H54 (cell line): ENCODE measurements at regions not wholly inside any gene's neighbourhood (a gene's known extent, or its start where the extent isn't known, plus 50 kb on each side); places are given as distances from the start of the nearest gene placed in this dataset.
"Not testable (repeated sequence)": the region's sequence is repeated elsewhere in the genome, so short reads cannot be mapped to it uniquely, and the experiment has no call there.

Source experiments
- DNase-seq: peaks from one replicate; pipeline ENCODE4 v3.0.0; 2011; ENCODE audit warnings: low spot score, mixed read lengths; ENCODE audit not compliant: insufficient read length
- FAIRE-seq: peaks from 3 replicates; lab custom pipeline; 2011; peaks lifted over from hg19 to GRCh38; lab: Jason Lieb, UNC
- POLR2A ChIP-seq: IDR thresholded peaks from 2 replicates; pipeline ENCODE4 v1.6.1; 2011; ENCODE audit warnings: low read depth, mild to moderate bottlenecking, low read length

DNA sequence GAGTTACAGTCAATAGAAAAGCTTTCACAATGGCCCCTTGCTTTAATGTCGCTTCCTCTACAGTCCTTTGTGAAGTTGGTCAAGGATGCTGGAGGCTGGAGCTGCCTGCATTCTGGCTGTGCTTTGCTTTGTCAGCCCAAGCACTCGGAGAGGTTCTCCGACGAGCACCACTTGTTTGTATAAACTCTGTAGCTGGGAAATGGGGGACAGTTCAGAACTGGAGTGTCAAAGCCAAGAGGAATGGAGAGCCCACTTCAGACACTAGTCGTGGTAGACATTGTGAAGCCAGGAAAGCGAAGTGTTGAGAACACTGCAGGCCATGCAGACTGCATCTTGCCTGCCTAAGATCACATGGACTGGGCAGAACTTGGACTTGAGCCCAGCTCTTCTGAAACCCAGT, 330.3 kb downstream of the GADD45G start:
- FAIRE-seq = no peak
- TF ChIP-seq POLR2A = no peak
- DNase-seq = no peak

- TF ChIP-seq POLR2A = no peak
Observed at GRCh38 chr9:89935801-89936200, 331.0 kb downstream of the GADD45G start.

GRCh38 chr9:89937051-89937450, 332.2 kb downstream of the GADD45G start:
- FAIRE-seq = no peak
- TF ChIP-seq POLR2A = no peak
- DNase-seq = no peak

More at GRCh38 chr9:89935801-89936200, 331.0 kb downstream of the GADD45G start:
- FAIRE-seq = no peak
- no peak for DNase-seq

DNA sequence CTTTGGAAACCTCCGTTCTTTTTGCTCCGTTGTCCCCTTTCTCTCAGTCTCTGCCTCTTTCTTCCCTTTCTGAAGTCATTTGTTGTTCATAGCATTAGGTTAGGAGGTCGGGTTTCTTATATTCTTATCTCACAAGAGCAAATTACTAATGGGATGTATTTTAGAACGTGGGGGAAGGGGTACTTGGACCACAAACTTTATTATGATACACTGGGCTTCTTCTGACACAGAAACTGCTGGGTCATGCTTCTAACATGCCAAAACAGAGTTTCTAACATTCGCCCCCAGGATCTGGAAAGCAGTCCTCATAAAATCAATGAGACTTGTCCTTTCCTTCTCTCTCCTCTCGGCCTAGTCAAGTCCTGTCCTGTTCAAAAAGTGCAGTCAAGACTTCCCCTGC, 334.4 kb downstream of the GADD45G start:
- no peak for DNase-seq
- no peak for FAIRE-seq

DNA sequence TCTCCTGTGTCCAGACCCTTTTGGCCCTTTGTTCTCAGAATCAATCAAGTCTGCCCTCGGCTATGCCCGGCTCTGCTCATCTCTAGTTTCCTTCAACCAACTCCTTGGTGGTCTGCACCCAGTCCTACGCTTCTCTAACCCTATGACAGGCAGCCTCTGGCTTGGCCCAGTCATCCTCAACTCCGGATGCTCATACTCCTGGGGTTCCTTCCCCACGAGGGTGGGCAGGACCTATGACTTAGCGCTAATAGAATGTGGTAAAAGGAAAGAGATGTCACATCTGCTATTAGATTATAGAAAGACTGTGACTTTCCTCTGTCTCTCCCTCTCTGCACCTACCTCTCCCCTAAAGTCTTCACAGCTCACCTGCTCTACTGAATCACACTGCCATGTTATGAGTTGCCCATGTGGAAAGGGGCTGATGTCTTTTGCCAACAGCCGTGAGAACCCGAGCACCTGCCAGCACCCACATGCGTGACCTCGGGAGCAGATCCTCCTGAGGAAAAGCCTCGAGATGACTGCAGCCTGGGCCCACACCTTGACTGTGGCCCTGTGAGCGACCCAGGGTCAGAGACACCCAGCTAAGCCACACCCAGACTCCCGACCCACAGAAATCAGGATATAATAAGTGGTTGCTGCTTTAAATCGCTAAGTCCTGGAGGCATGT, 334.9 kb downstream of the GADD45G start:
- DNase-seq (no peak), FAIRE-seq (no peak)
- TF ChIP-seq POLR2A = no peak

More for the DNA sequence above, 334.4 kb downstream of the GADD45G start:
- no peak for TF ChIP-seq POLR2A

DNA sequence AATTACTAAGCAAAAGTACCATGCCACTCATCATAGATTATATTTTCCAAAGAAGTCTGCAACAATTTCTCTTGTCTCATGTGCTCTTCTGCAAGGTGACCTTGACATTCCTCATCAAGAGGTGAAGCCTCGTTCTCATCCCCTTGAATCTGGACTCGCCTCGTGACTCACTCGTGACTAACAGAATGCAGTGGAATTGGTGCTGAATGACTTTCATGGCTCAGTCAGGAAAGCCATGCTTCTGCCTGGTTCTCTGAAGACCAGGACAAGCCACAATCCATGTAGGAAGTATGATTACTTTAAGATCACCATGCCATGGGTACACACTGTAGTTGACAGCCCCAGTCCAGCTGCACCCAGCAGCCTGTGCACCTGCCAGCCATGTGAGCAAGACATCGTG, 335.8 kb downstream of the GADD45G start:
- FAIRE-seq (no peak), DNase-seq (peak; percentile 26)
- no peak for TF ChIP-seq POLR2A

DNA sequence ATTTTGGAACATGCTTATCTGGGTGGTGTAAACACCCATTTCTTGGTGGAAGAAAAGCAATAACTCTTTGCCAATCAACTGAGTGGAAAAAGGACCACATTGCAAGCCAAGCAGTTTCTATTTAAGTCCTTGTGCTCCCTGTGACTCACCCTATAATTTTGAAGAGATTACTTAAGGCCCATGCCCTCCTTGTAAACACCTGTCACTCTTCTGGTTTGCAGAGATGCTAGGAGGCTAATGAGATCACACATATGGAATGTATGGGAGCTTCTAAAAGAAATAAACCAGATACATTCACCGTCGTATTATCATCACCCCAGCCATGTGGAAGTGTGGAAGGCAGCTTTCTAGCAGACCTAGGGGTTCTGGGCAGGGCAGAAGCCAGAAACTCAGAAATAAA, 337.1 kb downstream of the GADD45G start:
- peak; percentile 27 for DNase-seq

DNA sequence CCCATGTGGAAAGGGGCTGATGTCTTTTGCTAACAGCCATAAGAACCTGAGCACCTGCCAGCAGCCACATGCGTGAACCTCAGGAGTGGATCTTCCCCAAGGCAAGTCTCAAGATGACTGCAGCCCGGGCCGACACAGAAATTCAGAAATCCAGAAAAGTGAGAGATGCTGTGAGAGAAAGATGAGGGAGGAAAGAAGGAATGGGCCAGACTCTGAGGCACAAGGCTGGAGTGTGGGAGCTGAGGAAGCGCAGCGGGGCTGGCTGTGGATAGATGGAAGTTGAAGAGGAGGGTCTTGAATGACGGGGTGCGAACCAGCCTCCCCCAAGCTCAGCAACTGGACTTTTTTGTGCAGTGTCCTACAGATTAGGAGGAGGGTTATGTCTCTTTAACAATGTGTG, 337.8 kb downstream of the GADD45G start:
- TF ChIP-seq POLR2A = no peak
- no peak for DNase-seq
- FAIRE-seq = no peak

More for the DNA sequence above, 337.1 kb downstream of the GADD45G start:
- no peak for FAIRE-seq
- no peak for TF ChIP-seq POLR2A

- DNase-seq = no peak
- no peak for FAIRE-seq
- no peak for TF ChIP-seq POLR2A
Observed at GRCh38 chr9:89943309-89943708, 338.5 kb downstream of the GADD45G start.

DNA sequence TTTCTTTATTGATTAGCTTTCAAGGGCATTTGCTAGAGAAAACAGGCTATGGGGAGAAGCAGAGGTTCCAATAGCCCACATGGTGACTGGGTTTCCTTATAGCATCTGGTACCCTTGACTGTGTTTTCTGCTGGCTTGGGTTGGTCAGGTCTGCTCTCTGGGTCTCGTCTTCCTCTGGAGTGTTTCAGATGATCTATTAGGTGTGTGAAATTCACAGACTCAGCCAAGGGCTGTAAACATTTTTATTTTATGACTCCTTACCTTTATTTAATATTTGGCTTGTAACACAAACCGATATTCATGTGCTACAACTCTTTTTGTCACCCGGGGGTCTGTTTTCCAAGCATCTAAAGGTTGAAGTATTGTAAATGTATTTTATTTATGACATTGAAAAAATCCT, 338.9 kb downstream of the GADD45G start:
- no peak for FAIRE-seq
- no peak for TF ChIP-seq POLR2A
- no peak for DNase-seq

GRCh38 chr9:89945133-89945532, 340.3 kb downstream of the GADD45G start:
- no peak for TF ChIP-seq POLR2A
- DNase-seq (no peak), FAIRE-seq (no peak)

- FAIRE-seq (no peak), DNase-seq (no peak)
- TF ChIP-seq POLR2A = no peak
Observed at GRCh38 chr9:89946741-89947140, 341.9 kb downstream of the GADD45G start.

DNA sequence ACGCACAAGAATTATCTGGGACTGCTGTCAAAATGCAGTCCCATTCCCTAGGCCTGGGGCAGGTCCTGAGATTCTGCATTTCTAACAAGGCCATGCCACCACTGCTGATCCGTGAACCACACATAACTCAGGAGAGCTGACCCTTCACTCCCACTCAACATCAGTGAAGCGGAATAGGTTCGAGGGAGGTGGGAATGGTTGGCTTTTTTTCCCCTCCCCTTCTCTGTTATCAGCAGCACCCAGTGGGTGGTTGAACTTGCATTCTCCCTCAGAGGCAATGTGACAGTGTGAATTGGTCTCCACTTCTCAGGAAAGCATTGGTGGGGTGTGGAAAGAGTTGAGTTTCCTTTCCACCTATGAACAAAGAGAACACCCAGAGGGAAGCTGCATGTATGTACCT, 344.3 kb downstream of the GADD45G start:
- TF ChIP-seq POLR2A = no peak
- FAIRE-seq = no peak
- DNase-seq = no peak

- no peak for FAIRE-seq
- TF ChIP-seq POLR2A = no peak
Observed at GRCh38 chr9:89951675-89952074, 346.9 kb downstream of the GADD45G start.

DNA sequence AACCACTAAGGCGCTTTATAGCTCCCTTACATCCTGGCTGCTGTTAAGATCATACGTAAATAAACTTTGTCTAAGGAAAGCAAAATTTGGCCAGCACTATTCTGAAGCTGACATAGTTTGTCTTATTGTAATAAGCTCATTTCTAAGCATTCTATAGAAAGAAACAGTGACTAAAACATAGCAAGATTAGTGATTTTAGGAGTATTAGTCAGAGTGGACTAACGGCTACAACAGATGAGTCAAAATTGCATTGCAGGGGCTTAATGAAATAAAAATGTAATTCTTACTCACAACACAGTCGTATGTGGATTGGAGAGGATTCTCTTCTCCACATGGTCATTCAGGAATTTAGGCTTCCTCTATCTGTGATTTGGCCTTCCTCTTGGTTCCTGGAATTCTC, 347.6 kb downstream of the GADD45G start:
- TF ChIP-seq POLR2A = no peak
- DNase-seq = no peak
- no peak for FAIRE-seq

More at GRCh38 chr9:89951675-89952074, 346.9 kb downstream of the GADD45G start:
- no peak for DNase-seq

DNA sequence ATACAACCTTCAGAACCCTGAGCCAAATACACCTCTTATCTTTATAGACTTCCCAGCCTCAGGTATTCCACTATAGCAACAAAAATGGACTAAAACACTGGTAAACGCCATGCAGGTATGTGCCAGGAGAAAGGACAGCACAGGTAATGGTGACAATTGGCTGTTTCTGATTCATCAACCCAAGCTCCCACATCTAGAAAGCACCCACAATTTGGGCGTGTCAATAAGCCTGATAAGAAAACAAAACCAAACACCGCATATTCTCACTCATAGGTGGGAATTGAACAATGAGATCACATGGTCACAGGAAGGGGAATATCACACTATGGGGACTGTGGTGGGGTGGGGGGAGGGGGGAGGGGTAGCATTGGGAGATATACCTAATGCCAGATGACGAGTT, 348.5 kb downstream of the GADD45G start:
- FAIRE-seq = not testable (repeated sequence)

More for the DNA sequence above, 348.5 kb downstream of the GADD45G start:
- DNase-seq = not testable (repeated sequence)
